Jurkat, Clone E6-1 (cell line): ENCODE measurements at regions not wholly inside any gene's neighbourhood (a gene's known extent, or its start where the extent isn't known, plus 50 kb on each side); places are given as distances from the start of the nearest gene placed in this dataset.

ENCODE experiments used
- DNase-seq: peaks from one replicate; pipeline ENCODE4 v3.0.0-alpha.2; 2011; ENCODE audit warnings: low read depth, low spot score
- H3K4me3 ChIP-seq: 2 replicates; pipeline ENCODE4 v1.5.1; 2011; ENCODE audit warnings: mild to moderate bottlenecking, low read length, control low read depth, moderate library complexity

- H3K4me3 ChIP-seq, result no peak overlapping the region
- DNase-seq, result no peak
Measured at GRCh38 chr4:173821876-173822275, 291.8 kb upstream of the HAND2 start.

- H3K4me3 ChIP-seq, result no peak overlapping the region
- DNase-seq, result no peak
Measured at GRCh38 chr4:173821036-173821435, 291.0 kb upstream of the HAND2 start.

GRCh38 chr4:173807347-173807746 lies 277.3 kb upstream of the HAND2 start:
- no peak for DNase-seq

GRCh38 chr4:173805884-173806283 lies 275.9 kb upstream of the HAND2 start:
- no peak overlapping the region for H3K4me3 ChIP-seq

More at GRCh38 chr4:173807347-173807746, 277.3 kb upstream of the HAND2 start:
- H3K4me3 ChIP-seq, result no peak overlapping the region

GRCh38 chr4:173802662-173803022 lies 272.6 kb upstream of the HAND2 start:
- no peak for DNase-seq
- H3K4me3 ChIP-seq, result no peak overlapping the region

More at GRCh38 chr4:173805884-173806283, 275.9 kb upstream of the HAND2 start:
- DNase-seq, result no peak

GRCh38 chr4:173801876-173802661 lies 272.0 kb upstream of the HAND2 start:
- no peak for DNase-seq
- H3K4me3 ChIP-seq, result no peak overlapping the region

- no peak for DNase-seq
- H3K4me3 ChIP-seq, result no peak overlapping the region
Measured at GRCh38 chr4:173801361-173801760, 271.3 kb upstream of the HAND2 start.

GRCh38 chr4:173797296-173797695 lies 267.3 kb upstream of the HAND2 start:
- no peak for DNase-seq
- H3K4me3 ChIP-seq, result no peak overlapping the region

GRCh38 chr4:173794662-173795061 lies 264.6 kb upstream of the HAND2 start:
- DNase-seq, result no peak
- no peak overlapping the region for H3K4me3 ChIP-seq

GRCh38 chr4:173793937-173794510 lies 264.0 kb upstream of the HAND2 start:
- no peak for DNase-seq
- H3K4me3 ChIP-seq, result no peak overlapping the region

GRCh38 chr4:173782660-173783059 lies 252.6 kb upstream of the HAND2 start:
- peak; percentile 11 for DNase-seq
- H3K4me3 ChIP-seq, result no peak overlapping the region

- no peak for DNase-seq
Measured at GRCh38 chr4:173777921-173778320, 247.9 kb upstream of the HAND2 start.

GRCh38 chr4:173777421-173777820 lies 247.4 kb upstream of the HAND2 start:
- DNase-seq, result no peak
- no peak overlapping the region for H3K4me3 ChIP-seq

More at GRCh38 chr4:173777921-173778320, 247.9 kb upstream of the HAND2 start:
- H3K4me3 ChIP-seq, result no peak overlapping the region

- H3K4me3 ChIP-seq, result no peak overlapping the region
- no peak for DNase-seq
Measured at GRCh38 chr4:173769568-173769967, 239.5 kb upstream of the HAND2 start.

GRCh38 chr4:173767650-173768049 lies 237.6 kb upstream of the HAND2 start:
- DNase-seq, result no peak
- no peak overlapping the region for H3K4me3 ChIP-seq

- DNase-seq, result no peak
- no peak overlapping the region for H3K4me3 ChIP-seq
Measured at GRCh38 chr4:173766171-173766600, 236.2 kb upstream of the HAND2 start.

GRCh38 chr4:173765751-173766150 lies 235.7 kb upstream of the HAND2 start:
- DNase-seq, result no peak

GRCh38 chr4:173763389-173763788 lies 233.4 kb upstream of the HAND2 start:
- H3K4me3 ChIP-seq, result no peak overlapping the region
- DNase-seq, result no peak

More at GRCh38 chr4:173765751-173766150, 235.7 kb upstream of the HAND2 start:
- H3K4me3 ChIP-seq, result no peak overlapping the region

GRCh38 chr4:173761938-173762337 lies 231.9 kb upstream of the HAND2 start:
- DNase-seq, result no peak
- no peak overlapping the region for H3K4me3 ChIP-seq

GRCh38 chr4:173761236-173761635 lies 231.2 kb upstream of the HAND2 start:
- no peak overlapping the region for H3K4me3 ChIP-seq
- no peak for DNase-seq

GRCh38 chr4:173758132-173758531 lies 228.1 kb upstream of the HAND2 start:
- DNase-seq, result no peak
- H3K4me3 ChIP-seq, result no peak overlapping the region
